ENCODE measurements at regions not wholly inside any gene's neighbourhood (a gene's known extent, or its start where the extent isn't known, plus 50 kb on each side); places are given as distances from the start of the nearest gene placed in this dataset.

GRCh38 chr6:163839296-163839695 is 424.8 kb downstream of the QKI start:
- no peak for TF ChIP-seq CTCF (IDR thresholded peaks at IDR 0.05)
- TF ChIP-seq POLR2A (IDR thresholded peaks at IDR 0.05; ENCODE audit: low read depth): no peak

Measured in esophagus muscularis mucosa (tissue), 3 donors.